Uterus (tissue), 2 donors: ENCODE measurements at regions not wholly inside any gene's neighbourhood (a gene's known extent, or its start where the extent isn't known, plus 50 kb on each side); places are given as distances from the start of the nearest gene placed in this dataset.

Source experiments
- CTCF ChIP-seq, 4 experiments: fragments of 200-600 bp in 2 of 4; fragments of 450-650 bp in 2 of 4; sonication (generic) in 2 of 4; IDR thresholded peaks; one replicate each; pipeline ENCODE4 v1.5.1; 2016 to 2019; ENCODE audit warnings: antibody characterized with exemption in 4 of 4, mild to moderate bottlenecking in 2 of 4, moderate library complexity in 1 of 4
- POLR2A ChIP-seq, 2 donors: fragments of 450-650 bp; IDR thresholded peaks; one replicate each; pipeline ENCODE4 v1.6.1; 2016; ENCODE audit warnings: antibody characterized with exemption in 2 of 2, mild to moderate bottlenecking in 1 of 2, moderate library complexity in 1 of 2

DNA sequence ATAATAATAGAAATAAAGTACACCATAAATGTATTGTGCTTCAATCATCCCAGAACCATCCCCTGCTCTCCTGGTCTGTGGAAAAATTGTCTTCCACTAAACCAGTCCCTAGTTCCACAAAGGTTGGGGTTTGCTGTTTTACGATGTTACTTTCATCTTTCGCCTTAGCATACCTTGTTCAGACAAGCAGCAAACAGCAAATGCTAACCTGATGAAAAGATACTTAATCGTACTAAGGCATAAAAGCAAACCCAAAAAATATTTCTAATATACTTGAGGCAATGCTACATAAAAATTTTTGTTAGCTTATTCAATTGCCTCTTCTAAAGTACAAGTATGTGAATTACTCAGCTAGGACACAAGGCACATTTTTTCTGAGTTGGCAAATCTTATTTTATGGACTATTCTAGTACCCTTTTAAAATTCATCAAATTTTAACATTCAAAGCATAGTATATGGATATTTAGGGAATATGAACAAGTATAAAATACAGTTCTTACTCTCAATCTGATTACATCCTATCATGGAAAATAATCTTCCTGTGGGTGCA, 97.1 kb upstream of the PLEKHG7 start:
- TF ChIP-seq CTCF (IDR thresholded peaks at IDR 0.05) = no peak
- TF ChIP-seq POLR2A (IDR thresholded peaks at IDR 0.05) = no peak
